Activated CD4-positive, alpha-beta T cell treated with anti-CD3 and anti-CD28 coated beads, Interleukin-2, amount 10 ng/mL, durations not matched to agents 24 days and 14 days (primary cell): ENCODE measurements at regions not wholly inside any gene's neighbourhood (a gene's known extent, or its start where the extent isn't known, plus 50 kb on each side); places are given as distances from the start of the nearest gene placed in this dataset.

ENCODE experiments used
- DNase-seq: peaks from one replicate; pipeline ENCODE4 v3.0.0; 2022
- H3K27ac Mint-ChIP-seq: one replicate; pipeline ENCODE4 v1.8.0; 2022; ENCODE audit warnings: mild to moderate bottlenecking, mixed read lengths
- H3K27me3 Mint-ChIP-seq: one replicate; pipeline ENCODE4 v1.8.0; 2022; ENCODE audit warnings: mixed read lengths
- H3K36me3 Mint-ChIP-seq: one replicate; pipeline ENCODE4 v1.8.0; 2022; ENCODE audit warnings: low read depth, mild to moderate bottlenecking, mixed read lengths
- H3K4me1 Mint-ChIP-seq: one replicate; pipeline ENCODE4 v1.8.0; 2021; ENCODE audit warnings: mixed read lengths
- H3K4me3 Mint-ChIP-seq: one replicate; pipeline ENCODE4 v1.8.0; 2022; ENCODE audit warnings: mild to moderate bottlenecking, moderate library complexity, mixed read lengths
- H3K9me3 Mint-ChIP-seq: one replicate; pipeline ENCODE4 v1.8.0; 2021; ENCODE audit warnings: mixed read lengths
- intact Hi-C: fragments of 100-400 bp; cut with micrococcal nuclease; formaldehyde crosslinking; loops from one replicate; pipeline ENCODE4 v1.15.1; 2023

GRCh38 chr4:18850867-18851266 lies 829.3 kb upstream of the LCORL start:
- Mint-ChIP-seq H3K27me3 (no peaks in the 10 kb centered on the region), H3K9me3 (peaks cover 8% of the 10 kb centered on the region), H3K27ac (no peak overlapping the region), H3K4me1 (no peaks in the 10 kb centered on the region), H3K4me3 (no peak overlapping the region), H3K36me3 (no peaks in the 10 kb centered on the region)
- intact Hi-C loops: no loop called here
- no peak for DNase-seq

GRCh38 chr4:18847249-18847890 lies 825.8 kb upstream of the LCORL start:
- Mint-ChIP-seq H3K27me3 (no peaks in the 10 kb centered on the region), H3K27ac (no peak overlapping the region), H3K9me3 (peaks cover 15% of the 10 kb centered on the region), H3K4me3 (no peak overlapping the region), H3K36me3 (no peaks in the 10 kb centered on the region), H3K4me1 (no peaks in the 10 kb centered on the region)
- intact Hi-C loops: no loop called here
- no peak for DNase-seq

- H3K9me3 Mint-ChIP-seq: peaks cover 15% of the 10 kb centered on the region
- intact Hi-C loops: no loop called here
- H3K27me3 Mint-ChIP-seq: no peaks in the 10 kb centered on the region
- H3K4me3 Mint-ChIP-seq: no peak overlapping the region
- no peak for DNase-seq
- no peaks in the 10 kb centered on the region for H3K4me1 Mint-ChIP-seq
- no peak overlapping the region for H3K27ac Mint-ChIP-seq
- H3K36me3 Mint-ChIP-seq: no peaks in the 10 kb centered on the region
These were observed 824.8 kb upstream of the LCORL start for GRCh38 chr4:18846313-18846712.

- Mint-ChIP-seq H3K27me3 (no peaks in the 10 kb centered on the region), H3K4me1 (no peaks in the 10 kb centered on the region), H3K9me3 (peaks cover 15% of the 10 kb centered on the region), H3K27ac (no peak overlapping the region), H3K36me3 (no peaks in the 10 kb centered on the region), H3K4me3 (no peak overlapping the region)
- intact Hi-C loops: no loop called here
- DNase-seq: no peak
These were observed 823.2 kb upstream of the LCORL start for GRCh38 chr4:18844726-18845125.

- Mint-ChIP-seq H3K4me1 (no peaks in the 10 kb centered on the region), H3K27me3 (no peaks in the 10 kb centered on the region), H3K9me3 (peaks cover 15% of the 10 kb centered on the region), H3K4me3 (no peak overlapping the region), H3K36me3 (no peaks in the 10 kb centered on the region), H3K27ac (no peak overlapping the region)
- DNase-seq: no peak
- intact Hi-C loops: no loop called here
These were observed 820.9 kb upstream of the LCORL start for GRCh38 chr4:18842431-18842830.

- no peak for DNase-seq
- no peaks in the 10 kb centered on the region for H3K4me1 Mint-ChIP-seq
- H3K27me3 Mint-ChIP-seq: no peaks in the 10 kb centered on the region
- H3K36me3 Mint-ChIP-seq: no peaks in the 10 kb centered on the region
- no peak overlapping the region for H3K4me3 Mint-ChIP-seq
- intact Hi-C loops: no loop called here
- no peak overlapping the region for H3K27ac Mint-ChIP-seq
- peaks cover 10% of the 10 kb centered on the region for H3K9me3 Mint-ChIP-seq
These were observed 818.9 kb upstream of the LCORL start for GRCh38 chr4:18840481-18840880.

GRCh38 chr4:18816228-18816895 lies 794.8 kb upstream of the LCORL start:
- Mint-ChIP-seq H3K4me1 (no peaks in the 10 kb centered on the region), H3K36me3 (no peaks in the 10 kb centered on the region), H3K27me3 (no peaks in the 10 kb centered on the region), H3K9me3 (no peaks in the 10 kb centered on the region), H3K27ac (no peak overlapping the region), H3K4me3 (no peak overlapping the region)
- intact Hi-C loops: no loop called here
- no peak for DNase-seq

- H3K27ac Mint-ChIP-seq: no peak overlapping the region
- H3K4me3 Mint-ChIP-seq: no peak overlapping the region
- DNase-seq: no peak
- H3K4me1 Mint-ChIP-seq: no peaks in the 10 kb centered on the region
- no peaks in the 10 kb centered on the region for H3K9me3 Mint-ChIP-seq
- H3K27me3 Mint-ChIP-seq: no peaks in the 10 kb centered on the region
- intact Hi-C loops: no loop called here
- no peaks in the 10 kb centered on the region for H3K36me3 Mint-ChIP-seq
These were observed 794.2 kb upstream of the LCORL start for GRCh38 chr4:18815779-18816173.

- Mint-ChIP-seq H3K27ac (no peak overlapping the region), H3K4me3 (no peak overlapping the region), H3K9me3 (no peaks in the 10 kb centered on the region), H3K4me1 (no peaks in the 10 kb centered on the region), H3K27me3 (no peaks in the 10 kb centered on the region), H3K36me3 (no peaks in the 10 kb centered on the region)
- intact Hi-C loops: no loop called here
- DNase-seq: no peak
These were observed 793.7 kb upstream of the LCORL start for GRCh38 chr4:18815081-18815778.

GRCh38 chr4:18813771-18814170 lies 792.2 kb upstream of the LCORL start:
- no peaks in the 10 kb centered on the region for H3K36me3 Mint-ChIP-seq
- H3K4me1 Mint-ChIP-seq: no peaks in the 10 kb centered on the region
- no peak overlapping the region for H3K27ac Mint-ChIP-seq
- peaks cover 2% of the 10 kb centered on the region for H3K9me3 Mint-ChIP-seq
- DNase-seq: no peak
- no peak overlapping the region for H3K4me3 Mint-ChIP-seq
- no peaks in the 10 kb centered on the region for H3K27me3 Mint-ChIP-seq
- intact Hi-C loops: no loop called here

GRCh38 chr4:18813055-18813454 lies 791.5 kb upstream of the LCORL start:
- no peak overlapping the region for H3K4me3 Mint-ChIP-seq
- no peaks in the 10 kb centered on the region for H3K36me3 Mint-ChIP-seq
- no peak for DNase-seq
- intact Hi-C loops: no loop called here
- no peak overlapping the region for H3K27ac Mint-ChIP-seq
- H3K4me1 Mint-ChIP-seq: no peaks in the 10 kb centered on the region
- H3K27me3 Mint-ChIP-seq: no peaks in the 10 kb centered on the region
- peaks cover 4% of the 10 kb centered on the region for H3K9me3 Mint-ChIP-seq

GRCh38 chr4:18803781-18804180 lies 782.2 kb upstream of the LCORL start:
- no peaks in the 10 kb centered on the region for H3K36me3 Mint-ChIP-seq
- no peaks in the 10 kb centered on the region for H3K4me1 Mint-ChIP-seq
- no peaks in the 10 kb centered on the region for H3K27me3 Mint-ChIP-seq
- peaks cover 2% of the 10 kb centered on the region for H3K9me3 Mint-ChIP-seq
- no peak overlapping the region for H3K27ac Mint-ChIP-seq
- no peak overlapping the region for H3K4me3 Mint-ChIP-seq
- intact Hi-C loops: no loop called here
- DNase-seq: no peak

GRCh38 chr4:18798123-18798522 lies 776.6 kb upstream of the LCORL start:
- H3K4me3 Mint-ChIP-seq: no peak overlapping the region
- H3K27ac Mint-ChIP-seq: no peak overlapping the region
- no peaks in the 10 kb centered on the region for H3K27me3 Mint-ChIP-seq
- no peaks in the 10 kb centered on the region for H3K36me3 Mint-ChIP-seq
- intact Hi-C loops: no loop called here
- no peaks in the 10 kb centered on the region for H3K4me1 Mint-ChIP-seq
- no peaks in the 10 kb centered on the region for H3K9me3 Mint-ChIP-seq
- DNase-seq: no peak

GRCh38 chr4:18795794-18796193 lies 774.2 kb upstream of the LCORL start:
- H3K27ac Mint-ChIP-seq: no peak overlapping the region
- H3K36me3 Mint-ChIP-seq: no peaks in the 10 kb centered on the region
- H3K27me3 Mint-ChIP-seq: no peaks in the 10 kb centered on the region
- no peak for DNase-seq
- intact Hi-C loops: no loop called here
- no peaks in the 10 kb centered on the region for H3K9me3 Mint-ChIP-seq
- no peaks in the 10 kb centered on the region for H3K4me1 Mint-ChIP-seq
- H3K4me3 Mint-ChIP-seq: no peak overlapping the region
